Neutrophil (primary cell): ENCODE measurements at regions not wholly inside any gene's neighbourhood (a gene's known extent, or its start where the extent isn't known, plus 50 kb on each side); places are given as distances from the start of the nearest gene placed in this dataset.

Experiments
- H3K27ac ChIP-seq: fragments of 200-600 bp; sonication (generic); 2 replicates; pipeline ENCODE4 v1.5.1; 2016; ENCODE audit warnings: mild to moderate bottlenecking, moderate library complexity
- H3K27me3 ChIP-seq: fragments of 200-600 bp; sonication (generic); 2 replicates; pipeline ENCODE4 v1.6.0; 2016; ENCODE audit warnings: mild to moderate bottlenecking
- H3K36me3 ChIP-seq: fragments of 200-600 bp; sonication (generic); 2 replicates; pipeline ENCODE4 v1.5.1; 2017
- H3K4me1 ChIP-seq, 2 experiments: fragments of 200-600 bp in 1 of 2; sonication (generic) in 1 of 2; 1 replicate in 1 of 2; 2 replicates in 1 of 2; pipeline versions ENCODE4 v1.5.1 to v1.6.1; 2013 to 2016; ENCODE audit warnings: low read depth in 1 of 2, low read length in 1 of 2, mild to moderate bottlenecking in 1 of 2, moderate library complexity in 1 of 2; ENCODE audit not compliant: control insufficient read depth in 1 of 2, insufficient read depth in 1 of 2
- H3K4me3 ChIP-seq, 2 experiments: fragments of 200-600 bp in 1 of 2; sonication (generic) in 1 of 2; 1 replicate in 1 of 2; 2 replicates in 1 of 2; pipeline ENCODE4 v1.5.1; 2013 to 2016; ENCODE audit warnings: low read depth in 1 of 2, low read length in 1 of 2, mild to moderate bottlenecking in 1 of 2, moderate library complexity in 1 of 2
- H3K9me3 ChIP-seq: fragments of 200-600 bp; sonication (generic); 2 replicates; pipeline ENCODE4 v1.5.1; 2016
- TF ChIP-seq, protein P1 (sequence below): fragments of 200-600 bp; sonication (generic); IDR thresholded peaks from 2 replicates; pipeline ENCODE4 v1.5.1; 2016; ENCODE audit warnings: antibody characterized with exemption

DNA sequence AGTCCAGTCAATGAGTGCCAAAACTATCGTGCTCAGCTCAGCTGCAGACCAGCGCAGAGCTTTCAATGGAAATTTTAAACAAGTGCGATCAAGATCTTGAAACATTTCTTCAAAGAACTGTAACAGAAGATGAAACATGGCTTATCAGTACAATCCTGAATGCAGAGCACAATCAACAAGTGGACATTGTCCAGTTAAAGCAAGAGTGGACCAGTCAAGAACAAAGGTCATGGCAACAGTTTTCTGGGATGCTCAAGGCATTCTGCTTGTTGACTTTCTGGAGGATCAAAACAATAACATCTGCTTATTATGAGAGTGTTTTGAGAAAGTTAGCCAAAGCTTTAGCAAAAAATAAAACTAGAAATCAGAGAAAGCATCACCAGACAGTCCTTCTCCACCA is 374.2 kb downstream of the SETD4 start:
- TF ChIP-seq, protein P1, sequence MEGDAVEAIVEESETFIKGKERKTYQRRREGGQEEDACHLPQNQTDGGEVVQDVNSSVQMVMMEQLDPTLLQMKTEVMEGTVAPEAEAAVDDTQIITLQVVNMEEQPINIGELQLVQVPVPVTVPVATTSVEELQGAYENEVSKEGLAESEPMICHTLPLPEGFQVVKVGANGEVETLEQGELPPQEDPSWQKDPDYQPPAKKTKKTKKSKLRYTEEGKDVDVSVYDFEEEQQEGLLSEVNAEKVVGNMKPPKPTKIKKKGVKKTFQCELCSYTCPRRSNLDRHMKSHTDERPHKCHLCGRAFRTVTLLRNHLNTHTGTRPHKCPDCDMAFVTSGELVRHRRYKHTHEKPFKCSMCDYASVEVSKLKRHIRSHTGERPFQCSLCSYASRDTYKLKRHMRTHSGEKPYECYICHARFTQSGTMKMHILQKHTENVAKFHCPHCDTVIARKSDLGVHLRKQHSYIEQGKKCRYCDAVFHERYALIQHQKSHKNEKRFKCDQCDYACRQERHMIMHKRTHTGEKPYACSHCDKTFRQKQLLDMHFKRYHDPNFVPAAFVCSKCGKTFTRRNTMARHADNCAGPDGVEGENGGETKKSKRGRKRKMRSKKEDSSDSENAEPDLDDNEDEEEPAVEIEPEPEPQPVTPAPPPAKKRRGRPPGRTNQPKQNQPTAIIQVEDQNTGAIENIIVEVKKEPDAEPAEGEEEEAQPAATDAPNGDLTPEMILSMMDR, result no peak
- Histone ChIP-seq H3K27me3 (peaks cover 55% of the 10 kb centered on the region), H3K27ac (no peak overlapping the region), H3K9me3 (no peaks in the 10 kb centered on the region), H3K36me3 (no peaks in the 10 kb centered on the region), H3K4me1 (no peaks in the 10 kb centered on the region), H3K4me3 (no peak overlapping the region)

DNA sequence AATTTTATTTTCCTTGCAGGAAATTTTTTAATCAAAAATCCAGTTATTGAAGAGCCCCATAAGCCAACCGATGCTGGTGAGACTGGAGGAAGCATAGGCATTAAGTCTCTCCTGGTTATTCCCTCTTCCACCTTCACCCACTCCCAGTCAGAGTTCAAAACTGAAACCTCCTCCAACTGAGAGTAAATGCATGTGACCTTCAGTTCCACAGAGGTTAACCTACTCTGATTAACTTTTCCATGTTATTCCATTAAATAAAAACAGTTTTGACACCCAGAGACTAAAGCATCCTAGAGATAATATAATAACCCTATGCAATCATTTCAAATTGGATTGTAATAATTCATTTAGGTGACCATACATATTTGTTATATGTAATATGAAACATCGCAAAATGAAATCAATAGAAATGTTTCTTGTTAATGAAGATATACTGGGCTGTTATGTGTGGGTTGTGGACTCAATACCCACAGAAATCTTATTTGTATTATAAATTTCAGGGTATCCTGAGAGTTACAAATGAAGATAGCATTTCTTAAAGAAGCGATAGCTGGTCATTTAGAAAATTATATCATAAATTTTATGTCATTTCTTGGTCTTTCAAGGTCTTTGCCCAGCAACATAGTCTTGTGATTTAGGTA is 376.5 kb downstream of the SETD4 start:
- no peak overlapping the region for H3K27ac ChIP-seq

DNA sequence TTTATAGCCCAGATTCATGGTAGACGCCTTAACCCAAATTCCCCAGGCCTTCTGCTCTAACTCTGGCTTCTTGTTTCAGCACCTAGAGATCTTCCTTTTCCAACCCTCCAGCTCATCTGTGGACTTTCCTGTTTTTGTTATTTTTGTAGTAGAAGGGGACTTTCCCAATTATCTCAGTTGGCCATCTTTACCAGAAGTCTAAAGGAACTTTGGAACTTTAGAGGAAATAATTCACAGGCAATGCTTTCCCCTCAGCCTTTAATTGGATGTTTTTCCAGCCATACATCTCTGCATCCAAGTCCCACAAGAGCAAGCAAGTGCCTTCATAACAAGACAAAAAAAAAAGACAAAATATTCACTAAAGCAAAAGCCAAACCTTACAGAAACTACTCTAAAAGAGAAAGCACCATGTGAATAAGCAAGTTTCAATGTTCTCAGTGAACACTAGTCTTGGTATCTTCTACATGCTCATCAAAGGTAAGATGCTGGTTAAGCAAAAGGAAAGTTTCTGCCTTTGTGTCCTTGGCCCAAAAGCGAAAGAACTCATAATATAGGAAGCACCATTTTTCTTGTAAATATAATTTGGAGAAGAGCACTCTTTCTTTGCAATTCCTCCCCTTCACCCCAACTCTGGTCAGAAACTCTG is 377.3 kb downstream of the SETD4 start:
- TF ChIP-seq, protein P1, result no peak
- Histone ChIP-seq H3K27me3 (peaks cover 45% of the 10 kb centered on the region), H3K36me3 (no peaks in the 10 kb centered on the region), H3K9me3 (no peaks in the 10 kb centered on the region), H3K27ac (no peak overlapping the region), H3K4me3 (no peak overlapping the region), H3K4me1 (no peaks in the 10 kb centered on the region)

More for the DNA sequence above, 376.5 kb downstream of the SETD4 start:
- Histone ChIP-seq H3K36me3 (no peaks in the 10 kb centered on the region), H3K4me3 (no peak overlapping the region), H3K4me1 (no peaks in the 10 kb centered on the region), H3K9me3 (no peaks in the 10 kb centered on the region), H3K27me3 (peaks cover 52% of the 10 kb centered on the region)
- TF ChIP-seq, protein P1, result no peak

DNA sequence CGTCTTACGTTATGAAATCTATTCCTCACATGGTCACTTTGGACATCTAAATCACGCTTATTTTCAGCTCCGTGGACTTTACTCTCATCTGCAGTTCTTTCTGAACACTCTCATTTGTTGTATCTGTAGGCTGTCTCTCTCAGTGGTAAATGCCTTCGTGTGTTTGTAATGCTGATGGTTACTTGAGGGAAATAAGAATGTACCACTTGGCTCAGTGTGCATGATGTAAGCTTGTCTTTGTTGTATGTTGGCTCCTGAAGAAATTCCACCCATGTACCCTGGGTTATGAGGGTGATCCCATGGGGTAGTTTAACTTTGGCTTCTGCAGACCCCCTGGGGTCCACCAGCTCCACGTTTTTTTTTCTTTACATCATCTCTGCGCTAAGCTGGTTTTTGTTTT is 378.4 kb downstream of the SETD4 start:
- TF ChIP-seq, protein P1, result no peak
- Histone ChIP-seq H3K27me3 (peaks cover 34% of the 10 kb centered on the region), H3K36me3 (no peaks in the 10 kb centered on the region), H3K27ac (no peak overlapping the region), H3K9me3 (no peaks in the 10 kb centered on the region), H3K4me3 (no peak overlapping the region), H3K4me1 (no peaks in the 10 kb centered on the region)

DNA sequence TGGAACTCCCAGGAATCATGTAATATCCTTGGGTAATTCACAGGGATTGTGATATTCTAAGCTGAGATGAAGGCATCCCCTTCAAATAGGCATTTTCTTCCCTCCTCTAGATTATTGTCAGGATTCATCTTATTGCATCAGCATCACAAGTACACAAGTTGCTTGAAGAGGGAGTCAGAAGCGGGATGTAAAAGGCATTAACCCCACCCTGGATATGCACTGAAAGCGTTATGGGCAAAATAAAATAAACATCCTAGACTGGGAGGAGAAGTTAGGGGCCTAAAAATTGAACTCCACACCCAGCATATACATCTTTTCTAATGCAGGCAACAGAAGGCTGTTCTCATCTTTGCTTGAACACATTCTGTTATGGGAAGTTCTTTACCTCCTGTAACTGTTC is 381.2 kb downstream of the SETD4 start:
- Histone ChIP-seq H3K27ac (no peak overlapping the region), H3K27me3 (peaks cover 14% of the 10 kb centered on the region), H3K9me3 (no peaks in the 10 kb centered on the region), H3K4me1 (no peaks in the 10 kb centered on the region), H3K4me3 (no peak overlapping the region), H3K36me3 (no peaks in the 10 kb centered on the region)
- TF ChIP-seq, protein P1, result no peak
